Stimulated activated CD4-positive, alpha-beta T cell treated with anti-CD3 and anti-CD28 coated beads, Interleukin-4, amount 100 ng/mL, for 48 hours (primary cell): ENCODE measurements at regions not wholly inside any gene's neighbourhood (a gene's known extent, or its start where the extent isn't known, plus 50 kb on each side); places are given as distances from the start of the nearest gene placed in this dataset.

Source experiments
- DNase-seq, 2 donors: peaks; one replicate each; pipeline ENCODE4 v3.0.0-alpha.2; 2020; ENCODE audit warnings: low read depth in 2 of 2

DNA sequence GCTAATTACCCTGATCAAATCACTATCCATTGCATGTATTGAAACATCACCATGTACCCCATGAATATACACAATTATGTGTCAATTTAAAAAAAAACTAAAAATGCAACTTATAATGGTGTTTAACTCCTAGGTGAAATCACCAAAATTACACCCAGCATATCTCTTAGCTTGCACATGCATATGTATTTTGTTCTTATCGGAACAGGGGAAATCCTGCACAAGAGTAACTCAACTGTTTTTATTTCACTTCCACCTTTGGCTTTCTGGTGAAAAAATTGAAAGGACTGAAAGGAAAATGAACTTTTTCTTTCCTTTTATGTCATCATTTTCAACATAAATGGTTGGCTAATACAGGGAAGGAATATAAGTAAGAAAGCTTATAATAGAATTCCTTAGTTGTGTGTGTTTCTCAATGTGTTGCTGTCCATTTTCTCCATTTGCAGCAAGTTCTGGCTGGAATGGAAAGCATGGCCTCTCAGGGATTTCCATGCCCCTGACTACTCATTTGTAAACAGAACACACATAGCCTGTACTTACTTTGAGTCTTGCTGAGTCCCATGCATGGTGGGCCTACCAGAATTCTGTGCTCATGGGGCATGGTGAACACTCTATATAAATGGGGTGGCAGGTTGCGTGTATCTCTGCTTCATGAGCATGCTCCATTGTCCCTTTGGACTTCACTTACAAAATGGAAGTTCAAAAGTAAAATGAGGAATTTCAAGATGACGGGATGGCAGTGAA is 462.0 kb downstream of the HS3ST3B1 start:
- DNase-seq, result no peak

DNA sequence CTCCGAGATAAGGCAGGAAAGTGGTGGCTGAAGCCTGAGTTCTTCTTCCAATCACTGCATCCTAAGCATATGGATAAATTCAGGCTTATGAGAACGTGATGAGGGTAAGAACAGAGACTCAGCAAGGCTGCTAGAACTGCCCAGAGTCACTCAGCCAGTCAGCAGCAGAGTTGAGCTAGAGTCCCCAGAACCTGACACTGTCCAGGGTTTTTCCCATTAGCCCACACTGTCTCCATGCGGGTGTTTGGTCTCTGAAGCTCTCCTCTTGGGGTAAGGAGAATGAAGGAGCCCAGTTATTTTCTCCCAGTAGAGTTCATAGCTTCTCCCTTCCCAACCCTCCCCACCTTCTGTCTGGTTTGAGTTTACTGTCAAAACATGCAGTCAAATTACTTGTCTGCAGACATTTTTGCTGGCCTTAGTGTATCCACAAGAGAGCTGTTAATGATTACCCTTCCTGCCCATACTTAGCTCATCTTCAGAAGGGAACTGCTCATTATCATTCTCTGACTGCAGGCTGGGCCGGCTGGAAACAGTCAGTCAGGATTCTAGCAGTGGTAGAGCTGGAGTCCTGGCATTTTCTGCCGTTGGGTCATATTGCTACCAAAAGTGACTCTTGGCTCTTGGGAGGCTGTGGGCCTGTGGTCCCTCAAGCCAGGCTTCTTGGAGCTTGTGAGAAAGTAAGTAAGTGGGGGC is 460.0 kb downstream of the HS3ST3B1 start:
- no peak for DNase-seq

DNA sequence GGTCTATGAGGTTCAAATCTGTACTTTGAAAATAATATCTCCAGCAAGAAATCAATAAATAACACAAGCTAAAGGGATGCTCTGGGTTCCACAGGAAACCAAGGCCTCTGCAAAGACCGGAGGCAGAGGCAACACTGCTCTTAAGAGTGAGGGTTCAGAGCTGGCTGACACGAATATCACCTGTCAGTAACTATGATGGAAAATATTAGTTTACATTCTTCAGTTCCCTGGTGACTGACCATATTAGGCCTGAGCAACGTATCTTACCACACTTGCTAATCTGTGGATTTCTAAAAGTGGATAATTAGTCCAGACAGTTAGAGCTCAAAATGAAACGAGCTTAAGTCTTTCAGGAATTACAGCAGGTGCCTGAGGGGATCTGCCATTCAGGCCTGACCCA is 459.3 kb downstream of the HS3ST3B1 start:
- DNase-seq, result no peak

DNA sequence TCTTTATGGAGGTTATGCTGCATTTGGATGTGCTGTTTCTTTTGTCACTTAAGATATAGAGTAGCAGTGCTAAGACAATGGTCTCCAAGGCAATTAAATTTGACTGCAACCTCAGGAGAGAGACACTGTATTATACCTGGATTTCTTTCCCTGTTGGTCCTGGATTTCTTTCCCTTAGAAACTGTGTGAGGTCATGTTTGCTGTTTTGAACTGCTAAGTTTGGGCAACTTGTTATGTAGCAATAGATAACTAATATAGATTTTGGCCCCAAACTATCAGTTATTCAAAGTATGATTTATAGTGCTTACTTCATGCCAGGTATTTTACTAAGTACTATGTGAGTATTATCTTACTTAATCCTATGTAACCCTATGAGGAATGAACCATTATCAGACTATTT is 458.4 kb downstream of the HS3ST3B1 start:
- DNase-seq, result no peak

DNA sequence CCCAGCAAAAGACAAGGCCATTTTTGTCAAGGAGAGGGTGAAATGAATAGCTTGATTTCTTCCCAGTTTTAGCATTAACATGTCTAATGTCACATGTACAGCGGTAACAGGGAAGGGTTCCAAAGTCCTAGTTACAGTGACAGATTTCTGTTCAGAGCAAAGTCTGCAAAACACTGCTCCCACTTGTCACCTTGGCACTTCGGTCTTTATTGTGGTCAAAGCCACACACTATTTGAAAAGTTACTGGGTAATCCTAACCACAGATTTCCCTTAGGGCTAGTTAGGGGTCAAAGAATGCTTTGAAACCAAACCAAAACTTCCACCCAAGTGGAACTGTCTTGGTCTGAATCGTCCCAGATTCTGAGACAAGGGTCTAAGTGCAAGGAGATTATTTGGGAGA is 455.6 kb downstream of the HS3ST3B1 start:
- no peak for DNase-seq

DNA sequence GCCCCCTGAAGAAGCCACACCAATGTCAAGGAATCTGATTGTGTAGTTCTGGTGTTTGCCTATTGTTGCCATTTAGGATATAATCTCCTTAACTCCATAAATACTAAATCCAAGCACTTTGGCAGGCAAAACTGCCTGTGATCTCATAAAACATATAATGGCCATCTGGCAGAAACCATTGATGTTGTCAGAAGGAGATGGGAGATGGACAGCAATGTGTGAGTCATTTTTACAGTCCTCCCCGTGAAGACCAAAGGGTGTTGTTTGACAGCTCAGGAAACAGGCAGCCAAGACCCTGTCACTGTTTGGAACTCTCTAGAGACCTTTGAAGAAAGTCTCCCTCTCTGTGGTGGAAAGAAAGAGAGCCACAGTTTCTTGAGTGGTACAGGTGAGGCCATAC is 454.1 kb downstream of the HS3ST3B1 start:
- no peak for DNase-seq

DNA sequence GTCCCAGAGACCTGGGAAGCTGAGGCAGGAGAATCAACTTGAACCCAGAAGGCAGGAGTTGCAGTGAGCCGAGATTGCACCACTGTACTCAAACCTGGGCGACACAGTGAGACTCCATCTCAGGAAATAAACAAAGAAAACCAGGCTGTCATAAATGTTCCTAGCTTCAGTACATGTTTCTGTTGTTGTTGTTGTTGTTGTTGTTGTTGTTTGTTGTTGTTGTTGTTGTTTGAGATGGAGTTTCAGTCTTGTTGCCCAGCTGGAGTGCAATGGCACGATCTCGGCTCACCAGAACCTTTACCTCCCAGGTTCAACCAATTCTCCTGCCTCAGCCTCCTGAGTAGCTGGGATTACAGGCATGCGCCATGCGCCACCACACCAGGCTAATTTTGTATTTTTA is 452.5 kb downstream of the HS3ST3B1 start:
- no peak for DNase-seq

DNA sequence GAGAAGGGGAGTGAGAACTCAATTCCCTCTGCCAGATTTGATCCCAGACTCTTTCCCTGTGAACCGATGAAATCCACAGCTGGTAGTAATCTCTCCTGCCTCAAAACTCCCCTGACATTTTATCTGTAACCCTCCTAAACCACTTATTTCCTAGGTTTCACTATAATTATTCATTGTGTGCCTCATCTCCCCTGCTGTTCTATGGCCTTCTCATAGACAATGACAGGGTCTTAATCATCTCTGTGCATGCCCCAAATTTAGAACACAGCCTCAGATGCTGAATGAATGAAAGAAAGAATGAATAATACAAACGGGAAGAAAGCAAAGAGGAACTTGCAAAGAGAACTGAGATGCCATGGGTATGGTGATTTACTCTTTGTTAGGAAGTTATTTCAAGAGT is 451.1 kb downstream of the HS3ST3B1 start:
- no peak for DNase-seq

DNA sequence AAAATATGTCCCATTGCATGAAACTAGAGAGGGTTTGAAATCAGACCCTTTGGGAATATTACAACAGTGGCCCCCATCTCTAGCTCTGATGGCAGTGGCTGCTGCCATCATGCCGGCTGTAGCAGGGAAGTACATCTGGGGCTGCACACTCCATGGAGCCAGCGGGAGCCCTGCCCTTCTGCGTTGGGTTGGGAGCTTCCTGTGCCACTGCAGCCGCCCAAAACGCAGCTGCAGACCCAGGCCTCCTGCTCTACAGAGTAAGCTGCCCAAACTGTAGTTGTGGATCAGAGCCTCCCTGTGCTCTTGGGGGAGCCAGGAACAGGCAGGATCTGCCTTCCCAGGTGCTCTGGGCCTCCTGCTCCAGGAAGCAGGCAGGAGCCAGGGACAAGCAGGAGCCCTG is 450.0 kb downstream of the HS3ST3B1 start:
- DNase-seq, result no peak

DNA sequence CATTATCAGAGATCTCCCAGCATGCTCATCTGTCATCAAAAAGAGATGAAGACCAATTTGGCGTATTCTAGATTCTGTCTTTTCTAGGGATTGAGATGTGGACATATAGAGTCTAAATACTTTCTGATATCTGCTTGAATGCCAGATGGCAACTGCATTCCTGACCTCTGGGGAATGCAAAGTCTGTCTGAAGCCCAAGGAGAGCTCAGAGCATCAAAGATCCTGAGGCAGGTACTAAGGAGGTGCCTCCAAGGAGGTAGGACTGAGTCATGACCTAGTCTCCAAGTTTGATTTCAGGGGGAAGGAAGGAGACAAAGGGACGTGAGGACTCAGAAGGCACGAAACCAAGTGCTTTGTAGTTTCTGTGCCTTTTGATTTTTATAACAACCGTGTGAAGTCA is 448.4 kb downstream of the HS3ST3B1 start:
- DNase-seq, result no peak

DNA sequence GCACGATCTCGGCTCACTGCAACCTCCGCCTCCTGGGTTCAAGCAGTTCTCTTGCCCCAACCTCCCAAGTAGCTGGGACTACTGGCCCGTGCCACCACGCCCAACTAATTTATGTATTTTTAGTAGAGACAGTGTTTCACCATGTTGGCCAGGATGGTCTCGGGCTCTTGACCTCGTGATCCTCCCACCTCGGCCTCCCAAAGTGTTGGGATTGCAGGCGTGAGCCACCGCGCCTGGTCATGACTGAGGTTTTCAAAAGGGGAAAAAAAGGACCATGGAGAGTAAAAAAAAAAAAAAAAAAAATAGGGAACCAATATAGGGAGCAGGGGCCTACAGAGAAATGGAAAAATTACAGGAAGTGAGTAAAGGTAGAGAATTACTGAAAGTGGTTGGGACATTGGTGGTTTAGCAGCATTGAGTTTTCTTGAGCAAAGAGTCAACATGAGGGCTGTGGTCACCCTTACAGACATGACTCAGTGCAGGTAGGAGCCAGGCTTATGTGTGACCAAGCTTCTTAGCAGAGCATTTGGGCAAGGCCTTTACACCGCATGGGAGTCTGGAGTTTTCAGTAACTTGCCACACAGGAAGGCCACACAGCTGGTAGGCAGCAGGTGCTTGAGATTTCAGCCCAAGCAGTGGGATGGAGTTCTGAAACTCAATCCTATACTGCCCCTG is 447.3 kb downstream of the HS3ST3B1 start:
- no peak for DNase-seq

DNA sequence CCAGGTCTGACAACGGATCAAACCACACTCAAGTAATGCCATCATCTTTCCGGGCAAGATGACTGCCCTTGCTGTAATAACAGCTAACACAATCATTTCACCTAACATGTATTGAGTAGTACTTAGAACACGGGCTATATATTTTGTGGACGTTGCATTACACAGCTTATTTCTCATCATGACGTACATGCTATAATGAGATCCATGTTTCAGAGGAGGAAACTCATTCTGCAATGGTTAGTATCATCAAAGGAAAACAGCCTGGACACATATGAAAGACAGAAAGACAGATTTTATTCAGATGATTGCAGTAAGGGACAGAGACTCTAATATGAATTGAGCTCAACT is 446.7 kb downstream of the HS3ST3B1 start:
- DNase-seq, result no peak

DNA sequence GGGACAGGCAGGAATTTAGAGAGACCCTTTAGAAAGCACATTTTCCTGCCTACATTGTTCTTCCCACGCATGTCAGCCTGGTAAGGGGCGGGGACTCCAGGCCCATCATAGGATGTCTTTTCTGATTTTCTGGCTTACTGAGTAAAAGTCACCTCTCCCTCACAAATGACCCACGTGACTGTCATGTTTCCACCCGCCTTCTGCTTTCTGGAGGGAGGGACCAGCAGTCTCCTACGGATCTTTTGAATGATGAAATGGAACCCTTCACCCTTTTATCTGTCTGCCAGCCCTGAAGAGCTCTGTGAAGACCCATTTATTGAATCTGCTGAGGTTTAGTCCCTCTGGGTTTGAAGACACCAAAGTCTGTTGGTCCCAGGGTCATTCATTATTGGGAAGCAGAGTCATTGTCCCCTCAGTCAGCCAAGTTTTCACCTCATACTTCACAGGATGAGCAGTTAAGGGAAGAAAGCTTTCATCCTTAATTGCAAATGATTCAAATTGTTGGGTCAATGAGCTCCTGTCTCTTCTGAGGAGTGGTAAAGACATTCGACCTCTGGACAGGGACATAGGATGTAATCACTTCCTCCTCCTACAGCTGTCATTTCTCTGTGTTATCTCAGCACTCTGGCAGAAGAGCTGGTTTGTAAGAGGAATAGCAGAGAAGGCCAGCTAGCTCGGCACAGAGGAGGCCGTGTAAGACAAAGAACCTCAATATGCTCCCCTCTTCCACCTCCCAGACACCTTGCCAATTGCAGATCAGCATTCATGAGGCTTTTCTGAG is 446.1 kb downstream of the HS3ST3B1 start:
- no peak for DNase-seq

DNA sequence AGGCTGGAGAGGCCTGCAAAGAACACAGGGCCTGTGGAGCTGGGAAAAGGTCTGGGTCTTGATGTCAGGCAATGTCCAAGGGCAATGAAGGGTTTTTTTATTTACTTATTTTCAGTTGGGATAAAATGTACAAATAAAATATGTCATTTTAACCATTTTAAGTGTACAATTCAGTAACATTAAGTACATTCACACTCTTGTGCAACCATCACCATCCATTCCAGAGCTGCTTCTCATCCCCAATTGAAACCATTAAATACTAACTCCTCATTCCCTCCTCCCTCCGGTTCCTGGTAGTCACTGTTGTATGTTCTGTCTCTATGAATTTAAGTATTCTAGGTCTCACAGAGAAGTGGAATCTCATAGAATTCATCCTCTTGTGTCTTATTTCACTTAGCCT is 444.7 kb downstream of the HS3ST3B1 start:
- no peak for DNase-seq

DNA sequence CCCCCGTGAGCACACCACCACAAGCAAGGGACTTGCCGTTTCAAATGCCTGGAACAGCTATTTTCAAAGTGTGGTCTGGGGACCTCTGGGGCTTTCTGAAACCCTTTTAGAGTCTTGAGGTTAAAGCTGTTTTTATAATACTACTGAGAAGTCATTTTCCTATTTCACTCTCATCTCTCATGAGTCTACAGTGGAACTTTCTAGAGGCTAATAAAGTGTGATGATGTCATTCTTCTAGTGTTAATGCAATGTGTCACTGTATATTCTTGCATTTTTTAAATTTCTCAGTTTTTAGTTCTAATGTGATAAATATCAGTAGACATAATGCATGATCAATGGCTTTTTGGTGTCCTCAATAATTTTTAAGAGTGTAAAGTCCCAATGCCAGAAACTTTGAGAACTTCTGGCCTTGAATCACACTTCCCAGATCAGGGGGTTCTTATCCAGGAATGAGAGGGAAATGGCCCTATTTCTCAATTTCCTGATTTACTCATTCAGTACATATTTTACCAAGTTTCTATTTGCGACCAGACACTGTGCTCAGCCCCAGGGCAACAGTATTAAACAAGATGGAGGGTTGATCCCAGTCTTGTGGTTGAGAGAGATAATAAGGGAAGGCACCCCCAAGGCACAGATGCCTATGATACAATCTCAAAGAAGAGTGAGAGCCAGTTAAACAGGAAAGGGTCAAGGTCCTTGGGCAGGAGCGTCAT is 444.0 kb downstream of the HS3ST3B1 start:
- DNase-seq, result no peak

DNA sequence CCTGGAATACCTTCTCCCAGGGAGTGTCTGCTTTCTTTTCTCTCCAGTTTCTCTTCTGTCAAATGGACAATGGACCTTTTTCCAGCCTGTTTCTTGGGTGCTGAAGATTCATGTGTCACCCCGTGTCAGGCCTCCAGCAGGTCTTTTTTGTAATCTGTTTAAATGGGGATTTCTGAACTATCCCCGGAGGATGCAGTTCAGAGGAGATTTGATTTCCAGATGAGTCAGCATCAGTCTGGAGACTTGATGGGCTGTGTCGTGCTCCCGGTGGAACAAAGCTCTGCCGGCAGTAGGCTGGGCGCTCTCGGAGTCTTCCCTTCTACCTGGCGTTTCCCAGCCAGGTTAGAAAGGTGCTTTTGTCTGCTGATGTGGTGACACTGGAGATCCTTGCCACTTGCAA is 440.6 kb downstream of the HS3ST3B1 start:
- no peak for DNase-seq

DNA sequence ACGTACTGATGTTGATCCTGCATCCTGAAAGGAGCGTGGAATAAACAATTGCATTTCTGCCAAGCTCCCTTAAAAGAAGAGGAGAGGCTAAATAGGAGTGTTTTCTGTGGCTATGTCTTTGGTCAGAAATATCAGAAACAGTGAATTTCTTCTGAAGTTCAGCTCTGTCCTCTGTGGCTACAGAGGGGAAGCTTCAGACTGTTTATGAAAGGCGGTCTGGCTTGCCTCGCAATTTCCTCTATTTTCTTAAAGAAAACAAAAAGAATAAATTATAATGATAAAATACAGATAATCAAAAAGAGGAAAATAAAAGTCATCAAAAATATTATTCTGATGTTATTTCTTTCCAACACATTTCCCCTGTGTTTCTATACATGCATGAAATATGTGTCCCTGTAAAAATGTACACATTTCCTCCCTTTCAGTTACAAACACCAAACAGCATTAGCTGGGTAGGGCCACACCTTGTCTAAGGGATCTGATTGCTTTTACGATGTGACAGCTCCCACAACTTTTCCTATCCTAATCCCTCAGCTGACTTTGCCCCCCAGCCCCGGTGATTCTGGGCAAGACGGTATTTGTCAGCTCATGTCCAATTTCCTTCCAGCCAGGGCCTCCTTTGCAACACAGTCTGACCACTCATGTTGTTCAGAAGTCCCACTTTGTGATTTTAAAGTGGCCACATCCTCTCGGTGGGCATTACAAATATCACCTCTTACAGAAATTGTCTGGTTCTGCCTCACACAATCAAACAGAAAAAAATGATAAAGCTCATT is 439.0 kb downstream of the HS3ST3B1 start:
- no peak for DNase-seq

DNA sequence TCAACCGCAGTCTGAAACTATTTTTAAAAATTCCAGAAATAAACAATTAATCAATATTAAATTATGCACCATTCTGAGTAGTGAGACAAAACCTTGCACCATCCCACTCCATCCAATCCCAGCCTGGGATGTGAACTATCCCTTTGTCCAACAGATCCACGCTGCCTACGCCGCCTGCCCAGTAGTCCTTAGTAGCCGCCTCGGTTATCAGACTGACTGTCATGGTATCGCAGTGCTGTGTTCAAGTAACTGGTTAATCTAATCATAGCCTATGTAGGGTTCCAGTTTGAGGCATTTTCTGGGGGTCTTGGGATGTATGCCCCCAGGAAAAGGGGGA is 437.7 kb downstream of the HS3ST3B1 start:
- DNase-seq, result no peak

DNA sequence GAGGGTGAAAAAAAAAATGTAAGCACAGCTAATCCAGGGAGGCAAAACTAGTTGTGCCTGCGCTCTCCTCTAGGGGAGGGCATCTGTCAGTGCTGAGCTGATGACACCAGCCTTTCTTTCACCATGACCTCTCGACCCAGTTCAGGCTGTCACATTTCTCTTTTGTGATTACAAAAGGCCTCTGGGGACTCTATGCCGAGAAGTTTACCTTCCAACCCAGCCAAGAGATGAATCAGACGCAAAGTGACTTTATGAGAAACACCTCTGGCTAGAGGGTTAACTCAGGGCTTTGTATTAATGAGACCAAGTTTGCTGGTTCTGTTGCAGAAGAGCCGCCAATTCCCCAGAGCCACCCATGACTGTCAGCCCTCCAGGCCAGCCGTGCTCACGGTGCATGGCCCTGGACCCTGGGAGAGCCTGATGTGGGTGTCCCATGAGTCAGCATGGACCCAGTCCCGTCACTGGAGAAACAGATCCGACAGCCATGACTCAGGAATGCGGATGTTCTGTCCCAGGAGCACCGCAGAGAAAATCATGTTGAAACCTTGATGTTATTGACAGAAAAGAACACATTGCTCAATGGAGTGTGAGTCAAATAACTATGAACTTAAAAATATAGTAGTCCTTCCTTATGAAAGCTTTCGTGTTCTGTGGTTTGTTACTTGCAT is 437.2 kb downstream of the HS3ST3B1 start:
- no peak for DNase-seq

DNA sequence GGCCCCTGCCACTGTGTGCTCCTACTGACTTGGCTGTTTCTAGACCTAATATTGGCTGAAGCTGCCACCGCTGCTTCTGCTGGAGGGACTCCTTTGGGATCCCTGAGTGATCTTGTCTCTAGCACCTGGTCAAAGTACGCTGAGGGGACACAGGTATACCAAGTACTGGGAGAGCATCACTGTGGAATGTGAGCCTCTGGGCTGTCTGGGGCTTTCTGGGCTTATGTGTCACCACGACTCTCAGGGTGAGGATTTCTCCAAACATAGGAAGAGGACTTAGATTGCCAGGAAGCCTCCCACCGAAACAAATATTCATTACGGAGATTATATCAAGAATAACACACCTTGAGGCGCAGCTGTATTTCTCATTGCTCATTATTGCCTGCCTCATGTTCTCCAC is 435.8 kb downstream of the HS3ST3B1 start:
- no peak for DNase-seq

DNA sequence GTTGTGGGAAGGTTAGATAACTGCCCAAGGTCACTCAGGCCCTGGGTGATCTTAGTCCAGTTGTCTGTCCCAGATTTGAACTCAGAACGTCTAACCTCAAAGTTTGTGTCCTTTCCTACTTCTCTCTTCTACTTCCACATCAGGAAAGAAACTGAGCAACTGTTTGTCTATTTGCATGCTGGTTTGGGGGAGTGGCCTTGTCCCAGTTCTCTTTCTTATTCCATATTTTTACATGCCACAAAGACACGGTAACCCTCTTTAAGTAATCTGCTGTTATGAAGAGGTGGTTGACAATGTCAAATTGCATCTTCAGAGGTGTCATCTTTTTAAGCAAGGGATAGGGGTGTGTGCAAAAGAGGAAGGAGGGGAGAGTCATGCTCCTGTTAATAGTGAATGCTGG is 432.5 kb downstream of the HS3ST3B1 start:
- no peak for DNase-seq
